K562 (cell line): ENCODE measurements at regions not wholly inside any gene's neighbourhood (a gene's known extent, or its start where the extent isn't known, plus 50 kb on each side); places are given as distances from the start of the nearest gene placed in this dataset.

Experiments
- CLOCK ChIP-seq: fragments of 250-450 bp; sonication (Bioruptor Pico); IDR thresholded peaks from 2 replicates; pipeline ENCODE4 v1.4.0; 2020; ENCODE audit warnings: mild to moderate bottlenecking, moderate library complexity, borderline replicate concordance
- CREB5 ChIP-seq: fragments of 250-450 bp; sonication (Bioruptor Pico); IDR thresholded peaks from 2 replicates; pipeline ENCODE4 v1.5.0; 2020; ENCODE audit warnings: mild to moderate bottlenecking
- FIP1L1 ChIP-seq: fragments of 200-400 bp; formaldehyde crosslinking; IDR thresholded peaks from 2 replicates; pipeline ENCODE4 v1.6.1; 2018; ENCODE audit warnings: mild to moderate bottlenecking, low read depth, low read length; ENCODE audit not compliant: poor library complexity, severe bottlenecking
- MEF2A ChIP-seq: IDR thresholded peaks from 2 replicates; pipeline ENCODE4 v1.6.1; 2011; ENCODE audit warnings: low read depth, mild to moderate bottlenecking, low read length, moderate library complexity; ENCODE audit not compliant: control insufficient read depth
- RBM15 ChIP-seq: fragments of 200-400 bp; formaldehyde crosslinking; IDR thresholded peaks from 2 replicates; pipeline ENCODE4 v1.6.1; 2018; ENCODE audit warnings: mild to moderate bottlenecking, low read length, moderate library complexity; ENCODE audit not compliant: insufficient read depth
- SIN3A ChIP-seq, 2 experiments: fragments of 150-350 bp in 1 of 2; IDR thresholded peaks; 2 replicates each; pipeline ENCODE4 v1.6.1; 2011 to 2016; ENCODE audit warnings: borderline replicate concordance in 2 of 2, low read depth in 2 of 2, low read length in 2 of 2, mild to moderate bottlenecking in 2 of 2, moderate library complexity in 2 of 2; ENCODE audit not compliant: control insufficient read depth in 1 of 2
- SIX5 ChIP-seq, 2 experiments: IDR thresholded peaks; 2 replicates each; pipeline ENCODE4 v1.6.1; 2011; ENCODE audit warnings: low read length in 2 of 2, borderline replicate concordance in 1 of 2, low read depth in 1 of 2, mild to moderate bottlenecking in 1 of 2, moderate library complexity in 1 of 2; ENCODE audit not compliant: insufficient read depth in 1 of 2
- SNAPC5 ChIP-seq: fragments of 250-450 bp; sonication (Bioruptor Pico); IDR thresholded peaks from 2 replicates; pipeline ENCODE4 v1.8.0; 2021; ENCODE audit warnings: moderate library complexity, mild to moderate bottlenecking, inconsistent platforms
- SNRNP70 ChIP-seq: fragments of 200-400 bp; formaldehyde crosslinking; optimal IDR thresholded peaks from 2 replicates; pipeline ENCODE3; 2017; ENCODE audit warnings: low read depth, low read length
- ZBTB40 ChIP-seq, 2 experiments: fragments of 450-650 bp in 1 of 2; sonication (generic) in 1 of 2; formaldehyde crosslinking in 1 of 2; IDR thresholded peaks; 2 replicates each; pipeline versions ENCODE4 v1.7.1 to v1.9.0; 2016 to 2022; ENCODE audit warnings: inconsistent platforms in 1 of 2, mild to moderate bottlenecking in 1 of 2, missing genetic modification reagents in 1 of 2
- ZNF696 ChIP-seq: fragments of 250-450 bp; sonication (Bioruptor Pico); conservative IDR thresholded peaks from 2 replicates; pipeline ENCODE4 v1.4.0; 2020; ENCODE audit warnings: mild to moderate bottlenecking, moderate library complexity

- no peak for TF ChIP-seq ZBTB40 (IDR thresholded peaks at IDR 0.05)
- TF ChIP-seq ZBTB40 (CRISPR knock-in tag; IDR thresholded peaks at IDR 0.05) = no peak
- TF ChIP-seq CREB5 (CRISPR knock-in tag) = no peak
- no peak for TF ChIP-seq MEF2A
- no peak for TF ChIP-seq SNAPC5 (CRISPR knock-in tag)
- TF ChIP-seq FIP1L1 = no peak
- no peak for TF ChIP-seq RBM15
- TF ChIP-seq SIN3A (IDR thresholded peaks at IDR 0.05; ENCODE audit: borderline replicate concordance in 2 of 2, control insufficient read depth in 1 of 2, low read depth in 2 of 2, low read length in 2 of 2) = no peak
- TF ChIP-seq SNRNP70 = no peak
- TF ChIP-seq ZNF696 (CRISPR knock-in tag) = no peak
- no peak for TF ChIP-seq CLOCK (CRISPR knock-in tag)
- no peak for TF ChIP-seq SIX5 (IDR thresholded peaks at IDR 0.05; ENCODE audit: borderline replicate concordance in 1 of 2, insufficient read depth in 1 of 2, low read depth in 1 of 2, low read length in 2 of 2)
Observed at GRCh38 chr3:153547970-153548369, 385.9 kb downstream of the RAP2B start (continued).
